ENCODE measurements at regions not wholly inside any gene's neighbourhood (a gene's known extent, or its start where the extent isn't known, plus 50 kb on each side); places are given as distances from the start of the nearest gene placed in this dataset.

DNA sequence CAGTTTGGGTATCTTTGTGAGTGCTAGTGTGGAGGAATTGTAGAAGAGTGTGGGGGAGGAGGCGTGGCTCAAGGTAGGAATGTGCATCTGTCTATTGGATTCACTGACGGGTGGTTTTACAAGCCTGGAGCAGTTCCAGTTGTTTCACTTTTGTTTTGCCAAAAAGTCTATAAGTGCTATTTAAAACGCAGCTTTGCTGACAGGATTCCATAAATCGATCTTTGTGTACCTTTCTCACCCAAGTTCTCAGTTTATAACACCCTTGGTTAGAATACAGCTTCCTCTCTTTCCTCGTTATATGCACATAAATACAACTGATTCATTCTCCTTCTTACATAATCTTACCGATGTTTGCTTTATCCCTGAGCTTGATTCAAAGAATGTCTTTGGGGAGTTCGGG lies 123.2 kb upstream of the UBE2E2 start:
- no peak overlapping the region for H3K9ac ChIP-seq
- ChIA-PET CTCF (no interaction called here), POLR2A (no interaction called here)
- H3K27ac ChIP-seq (ENCODE audit: low read depth in 2 of 2, low read length in 1 of 2) = no peak overlapping the region
- 48% methylated on average over 7 of the region's 7 CpGs for WGBS (ENCODE audit: low lambda C conversion rate)
- H3K4me2 ChIP-seq = no peak overlapping the region
- no peaks in the 10 kb centered on the region for H3K27me3 ChIP-seq (ENCODE audit: insufficient read depth)
- H3K4me3 ChIP-seq (ENCODE audit: low read depth in 2 of 2, low read length in 1 of 2) = no peak overlapping the region
- no peak for DNase-seq
- H4K20me1 ChIP-seq (ENCODE audit: insufficient read depth) = no peaks in the 10 kb centered on the region
- no peaks in the 10 kb centered on the region for H3K79me2 ChIP-seq (ENCODE audit: insufficient read depth)
- H3K36me3 ChIP-seq (replicated peaks in 1 of 2; ENCODE audit: control insufficient read depth in 1 of 2, insufficient read depth in 2 of 2, low read length in 1 of 2) = no peaks in the 10 kb centered on the region
- no peaks in the 10 kb centered on the region; a peak in 1 of 4 replicates for H3K4me1 ChIP-seq (ENCODE audit: control insufficient read depth in 1 of 2, insufficient read depth in 2 of 2, low read depth in 1 of 2, low read length in 1 of 2)
- no peaks in the 10 kb centered on the region for H3K9me3 ChIP-seq
- TF ChIP-seq REST (IDR thresholded peaks at IDR 0.05; ENCODE audit: low read depth, low read length) = no peak
- TF ChIP-seq GABPA (IDR thresholded peaks at IDR 0.05; ENCODE audit: low read depth) = no peak
- no peaks in the 10 kb centered on the region for H3F3A ChIP-seq (replicated peaks; ENCODE audit: insufficient read depth)
- no peak overlapping the region for H2AFZ ChIP-seq (ENCODE audit: low read depth)
- no peaks in the 10 kb centered on the region for H3K9me2 ChIP-seq

DNA sequence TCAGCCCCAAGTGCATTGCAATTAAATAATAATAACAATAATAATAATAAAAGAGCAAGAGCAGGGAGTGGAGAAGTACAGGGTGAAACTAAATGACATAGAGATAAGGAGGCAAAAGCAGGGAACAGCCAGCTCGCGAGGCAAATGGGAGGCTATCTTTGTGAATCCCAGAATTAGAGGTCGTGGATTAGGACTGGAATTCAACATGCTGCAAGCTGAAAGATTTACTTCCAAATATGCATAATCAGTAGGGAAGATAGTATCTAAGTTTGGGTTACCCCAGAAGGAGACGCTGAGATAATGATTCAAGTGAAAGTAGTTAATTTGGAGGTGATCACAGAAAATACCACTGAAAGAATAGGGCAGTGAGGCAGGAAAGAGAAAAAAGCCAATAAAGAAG lies 119.4 kb upstream of the UBE2E2 start:
- Histone ChIP-seq H3K9me3 (no peaks in the 10 kb centered on the region), H3K4me3 (ENCODE audit: low read depth in 2 of 2, low read length in 1 of 2) (no peak overlapping the region), H3K9ac (no peak overlapping the region), H3K36me3 (replicated peaks in 1 of 2; ENCODE audit: control insufficient read depth in 1 of 2, insufficient read depth in 2 of 2, low read length in 1 of 2) (no peaks in the 10 kb centered on the region), H2AFZ (ENCODE audit: low read depth) (no peak overlapping the region), H3K79me2 (ENCODE audit: insufficient read depth) (no peaks in the 10 kb centered on the region), H3K27me3 (ENCODE audit: insufficient read depth) (no peaks in the 10 kb centered on the region), H3K27ac (ENCODE audit: low read depth in 2 of 2, low read length in 1 of 2) (no peak overlapping the region), H3K4me1 (ENCODE audit: control insufficient read depth in 1 of 2, insufficient read depth in 2 of 2, low read depth in 1 of 2, low read length in 1 of 2) (no peaks in the 10 kb centered on the region), H4K20me1 (ENCODE audit: insufficient read depth) (no peaks in the 10 kb centered on the region), H3F3A (replicated peaks; ENCODE audit: insufficient read depth) (no peaks in the 10 kb centered on the region), H3K4me2 (no peak overlapping the region), H3K9me2 (no peaks in the 10 kb centered on the region)
- CTCF ChIA-PET = no interaction called here
- DNase-seq = no peak
- 57% methylated on average over 4 of the region's 4 CpGs for WGBS (ENCODE audit: low lambda C conversion rate)
- TF ChIP-seq MEF2A (IDR thresholded peaks at IDR 0.05; ENCODE audit: borderline replicate concordance, low read depth) = no peak
- no peak for TF ChIP-seq RCOR1 (IDR thresholded peaks at IDR 0.05; ENCODE audit: low read length)
- TF ChIP-seq SIN3A (IDR thresholded peaks at IDR 0.05; ENCODE audit: borderline replicate concordance, low read depth, low read length) = no peak
- TF ChIP-seq YY1 (IDR thresholded peaks at IDR 0.05; ENCODE audit: low read depth) = no peak
- TF ChIP-seq TEAD4 (IDR thresholded peaks at IDR 0.05; ENCODE audit: borderline replicate concordance, insufficient read depth) = no peak
- TF ChIP-seq ELF1 (IDR thresholded peaks at IDR 0.05) = no peak
- TF ChIP-seq, protein P1, sequence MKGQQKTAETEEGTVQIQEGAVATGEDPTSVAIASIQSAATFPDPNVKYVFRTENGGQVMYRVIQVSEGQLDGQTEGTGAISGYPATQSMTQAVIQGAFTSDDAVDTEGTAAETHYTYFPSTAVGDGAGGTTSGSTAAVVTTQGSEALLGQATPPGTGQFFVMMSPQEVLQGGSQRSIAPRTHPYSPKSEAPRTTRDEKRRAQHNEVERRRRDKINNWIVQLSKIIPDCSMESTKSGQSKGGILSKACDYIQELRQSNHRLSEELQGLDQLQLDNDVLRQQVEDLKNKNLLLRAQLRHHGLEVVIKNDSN (IDR thresholded peaks at IDR 0.05; ENCODE audit: borderline replicate concordance, low read depth) = no peak
- no peak for TF ChIP-seq JUND (IDR thresholded peaks at IDR 0.05)
- TF ChIP-seq NFIC (IDR thresholded peaks at IDR 0.05; ENCODE audit: borderline replicate concordance) = no peak
- TF ChIP-seq CTCF (IDR thresholded peaks at IDR 0.05) = no peak
- POLR2A ChIA-PET = no interaction called here

All from SK-N-SH (cell line).